Osteocyte (in vitro differentiated cells): ENCODE measurements at regions not wholly inside any gene's neighbourhood (a gene's known extent, or its start where the extent isn't known, plus 50 kb on each side); places are given as distances from the start of the nearest gene placed in this dataset. TPM values are rescaled to one million over a fixed set of nuclear protein-coding genes. Genes with fewer than 3 reads are reported as not detected.

ENCODE experiments used
- microRNA-seq: library from miRNA; unstranded; fragments of <30 nt; microRNA quantifications from one replicate; pipeline ENCODE4 v1.1.0, GENCODE V29; 2020; ENCODE audit not compliant: unreplicated experiment

Small RNAs in the stretch of these regions (microRNA-seq; reads per million reads assigned to microRNA genes)
- not detected for gene MIR5093
